ENCODE measurements at regions not wholly inside any gene's neighbourhood (a gene's known extent, or its start where the extent isn't known, plus 50 kb on each side); places are given as distances from the start of the nearest gene placed in this dataset.

- TF ChIP-seq CTCF (IDR thresholded peaks at IDR 0.05 in 4 of 5, conservative IDR thresholded peaks at IDR 0.05 in 1 of 5) (no peak), POLR2A (IDR thresholded peaks at IDR 0.05) (peak in 1 of 2 donors; percentile 8)
Observed at GRCh38 chr14:50001999-50002925, 109.4 kb downstream of the ARF6 start.

Data from gastrocnemius medialis (tissue), 4 donors.